ENCODE measurements at regions not wholly inside any gene's neighbourhood (a gene's known extent, or its start where the extent isn't known, plus 50 kb on each side); places are given as distances from the start of the nearest gene placed in this dataset.

DNA sequence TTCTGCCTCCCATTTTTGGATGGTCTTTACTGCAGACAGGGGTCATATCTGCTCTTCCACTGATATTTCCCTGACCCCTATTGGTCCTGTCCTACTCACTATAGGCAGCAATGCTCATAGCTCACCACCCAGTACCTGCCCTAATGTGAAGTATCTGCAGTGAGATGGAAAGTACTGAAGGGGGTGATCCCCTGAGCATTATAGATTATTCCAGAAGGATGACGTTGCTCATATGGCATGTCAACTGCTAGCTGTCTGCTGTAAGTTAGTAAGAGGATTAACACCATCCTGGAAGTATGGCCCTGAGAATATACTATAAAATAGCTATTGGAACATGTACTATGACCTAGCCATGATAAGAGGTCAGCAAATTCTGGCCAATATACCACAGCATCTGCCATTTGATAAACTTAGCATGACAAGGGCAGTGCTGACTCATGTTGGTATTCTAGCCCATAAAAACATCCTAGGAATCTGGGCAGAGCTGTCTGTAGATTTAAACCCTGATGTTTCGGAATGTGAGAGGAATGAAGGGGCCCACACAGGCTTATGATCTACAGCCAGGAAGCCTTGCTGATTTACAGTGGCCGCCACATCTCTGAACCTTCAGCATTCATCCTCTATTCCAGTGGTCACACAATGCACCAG is 451.4 kb downstream of the TNS1 start:
- Histone ChIP-seq H3K27ac (no peak overlapping the region), H3K27me3 (replicated peaks) (no peaks in the 10 kb centered on the region), H3K36me3 (replicated peaks) (no peaks in the 10 kb centered on the region), H3K4me3 (ENCODE audit: low read depth, low read length) (no peak overlapping the region)
- TF ChIP-seq, protein P1, sequence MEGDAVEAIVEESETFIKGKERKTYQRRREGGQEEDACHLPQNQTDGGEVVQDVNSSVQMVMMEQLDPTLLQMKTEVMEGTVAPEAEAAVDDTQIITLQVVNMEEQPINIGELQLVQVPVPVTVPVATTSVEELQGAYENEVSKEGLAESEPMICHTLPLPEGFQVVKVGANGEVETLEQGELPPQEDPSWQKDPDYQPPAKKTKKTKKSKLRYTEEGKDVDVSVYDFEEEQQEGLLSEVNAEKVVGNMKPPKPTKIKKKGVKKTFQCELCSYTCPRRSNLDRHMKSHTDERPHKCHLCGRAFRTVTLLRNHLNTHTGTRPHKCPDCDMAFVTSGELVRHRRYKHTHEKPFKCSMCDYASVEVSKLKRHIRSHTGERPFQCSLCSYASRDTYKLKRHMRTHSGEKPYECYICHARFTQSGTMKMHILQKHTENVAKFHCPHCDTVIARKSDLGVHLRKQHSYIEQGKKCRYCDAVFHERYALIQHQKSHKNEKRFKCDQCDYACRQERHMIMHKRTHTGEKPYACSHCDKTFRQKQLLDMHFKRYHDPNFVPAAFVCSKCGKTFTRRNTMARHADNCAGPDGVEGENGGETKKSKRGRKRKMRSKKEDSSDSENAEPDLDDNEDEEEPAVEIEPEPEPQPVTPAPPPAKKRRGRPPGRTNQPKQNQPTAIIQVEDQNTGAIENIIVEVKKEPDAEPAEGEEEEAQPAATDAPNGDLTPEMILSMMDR (IDR thresholded peaks at IDR 0.05; ENCODE audit: low read depth, low read length, missing control alignments), result no peak
- in situ Hi-C loops (cut with HindIII; ENCODE audit: low pct_ligation_motif_present, low sequenced_read_pairs), result no loop called here
- DNase-seq, result peak; percentile 53

- in situ Hi-C loops (cut with HindIII; ENCODE audit: low pct_ligation_motif_present, low sequenced_read_pairs), result no loop called here
- H3K27ac ChIP-seq, result no peak overlapping the region
- TF ChIP-seq, protein P1 (IDR thresholded peaks at IDR 0.05; ENCODE audit: low read depth, low read length, missing control alignments), result no peak
- no peak overlapping the region for H3K4me3 ChIP-seq (ENCODE audit: low read depth, low read length)
- no peak for DNase-seq
- H3K36me3 ChIP-seq (replicated peaks), result no peaks in the 10 kb centered on the region
- no peaks in the 10 kb centered on the region for H3K27me3 ChIP-seq (replicated peaks)
Observed at GRCh38 chr2:217539126-217539525, 463.7 kb downstream of the TNS1 start.

- DNase-seq, result no peak
- in situ Hi-C loops (cut with HindIII; ENCODE audit: low pct_ligation_motif_present, low sequenced_read_pairs), result no loop called here
- TF ChIP-seq, protein P1 (IDR thresholded peaks at IDR 0.05; ENCODE audit: low read depth, low read length, missing control alignments), result no peak
- H3K27ac ChIP-seq, result no peak overlapping the region
- H3K4me3 ChIP-seq (ENCODE audit: low read depth, low read length), result no peak overlapping the region
- H3K27me3 ChIP-seq (replicated peaks), result no peaks in the 10 kb centered on the region
- H3K36me3 ChIP-seq (replicated peaks), result no peaks in the 10 kb centered on the region
Observed at GRCh38 chr2:217538719-217539118, 464.1 kb downstream of the TNS1 start.

- no peak for DNase-seq
- Histone ChIP-seq H3K27me3 (replicated peaks) (no peaks in the 10 kb centered on the region), H3K36me3 (replicated peaks) (no peaks in the 10 kb centered on the region), H3K4me3 (ENCODE audit: low read depth, low read length) (no peak overlapping the region), H3K27ac (no peak overlapping the region)
- TF ChIP-seq, protein P1 (IDR thresholded peaks at IDR 0.05; ENCODE audit: low read depth, low read length, missing control alignments), result no peak
- in situ Hi-C loops (cut with HindIII; ENCODE audit: low pct_ligation_motif_present, low sequenced_read_pairs), result no loop called here
Observed at GRCh38 chr2:217535957-217536708, 466.7 kb downstream of the TNS1 start.

GRCh38 chr2:217530392-217531090 is 472.3 kb downstream of the TNS1 start:
- no peak overlapping the region for H3K4me3 ChIP-seq (ENCODE audit: low read depth, low read length)
- H3K27ac ChIP-seq, result no peak overlapping the region
- H3K27me3 ChIP-seq (replicated peaks), result no peaks in the 10 kb centered on the region
- in situ Hi-C loops (cut with HindIII; ENCODE audit: low pct_ligation_motif_present, low sequenced_read_pairs), result no loop called here
- TF ChIP-seq, protein P1 (IDR thresholded peaks at IDR 0.05; ENCODE audit: low read depth, low read length, missing control alignments), result no peak
- no peaks in the 10 kb centered on the region for H3K36me3 ChIP-seq (replicated peaks)
- no peak for DNase-seq

All from brain microvascular endothelial cell (primary cell).